VCaP (cell line): ENCODE measurements at regions not wholly inside any gene's neighbourhood (a gene's known extent, or its start where the extent isn't known, plus 50 kb on each side); places are given as distances from the start of the nearest gene placed in this dataset.

Experiments used
- H3K27ac ChIP-seq: fragments of 450-650 bp; 2 replicates; pipeline ENCODE4 v1.5.1; 2017
- TF ChIP-seq, protein P1 (sequence below): fragments of 450-650 bp; conservative IDR thresholded peaks from 2 replicates; pipeline ENCODE4 v1.5.1; 2017; ENCODE audit warnings: mild to moderate bottlenecking, moderate library complexity

DNA sequence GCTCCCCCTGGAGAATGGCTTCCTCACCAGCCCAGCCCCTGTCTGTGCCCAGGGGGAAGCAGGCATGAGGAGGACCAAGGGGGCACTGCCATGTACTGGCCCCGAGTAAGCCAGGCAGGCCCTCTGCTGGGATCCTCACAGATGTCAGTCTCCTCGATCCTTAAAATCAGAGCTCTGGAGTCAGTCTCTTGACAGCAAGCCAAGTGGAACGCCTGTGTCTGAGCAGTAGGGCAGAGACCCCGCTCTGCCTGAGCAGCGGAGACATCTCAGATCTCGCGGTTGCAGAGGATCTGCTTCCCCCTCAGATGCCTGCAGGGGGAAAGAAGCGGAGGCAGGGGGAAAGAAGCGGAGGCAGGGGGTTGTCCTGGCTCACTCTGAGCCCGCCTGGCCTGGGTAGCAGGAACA, 92.6 kb downstream of the SNX5 start:
- TF ChIP-seq, protein P1, sequence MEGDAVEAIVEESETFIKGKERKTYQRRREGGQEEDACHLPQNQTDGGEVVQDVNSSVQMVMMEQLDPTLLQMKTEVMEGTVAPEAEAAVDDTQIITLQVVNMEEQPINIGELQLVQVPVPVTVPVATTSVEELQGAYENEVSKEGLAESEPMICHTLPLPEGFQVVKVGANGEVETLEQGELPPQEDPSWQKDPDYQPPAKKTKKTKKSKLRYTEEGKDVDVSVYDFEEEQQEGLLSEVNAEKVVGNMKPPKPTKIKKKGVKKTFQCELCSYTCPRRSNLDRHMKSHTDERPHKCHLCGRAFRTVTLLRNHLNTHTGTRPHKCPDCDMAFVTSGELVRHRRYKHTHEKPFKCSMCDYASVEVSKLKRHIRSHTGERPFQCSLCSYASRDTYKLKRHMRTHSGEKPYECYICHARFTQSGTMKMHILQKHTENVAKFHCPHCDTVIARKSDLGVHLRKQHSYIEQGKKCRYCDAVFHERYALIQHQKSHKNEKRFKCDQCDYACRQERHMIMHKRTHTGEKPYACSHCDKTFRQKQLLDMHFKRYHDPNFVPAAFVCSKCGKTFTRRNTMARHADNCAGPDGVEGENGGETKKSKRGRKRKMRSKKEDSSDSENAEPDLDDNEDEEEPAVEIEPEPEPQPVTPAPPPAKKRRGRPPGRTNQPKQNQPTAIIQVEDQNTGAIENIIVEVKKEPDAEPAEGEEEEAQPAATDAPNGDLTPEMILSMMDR = no peak
- peak overlapping the region; percentile 87 for H3K27ac ChIP-seq

DNA sequence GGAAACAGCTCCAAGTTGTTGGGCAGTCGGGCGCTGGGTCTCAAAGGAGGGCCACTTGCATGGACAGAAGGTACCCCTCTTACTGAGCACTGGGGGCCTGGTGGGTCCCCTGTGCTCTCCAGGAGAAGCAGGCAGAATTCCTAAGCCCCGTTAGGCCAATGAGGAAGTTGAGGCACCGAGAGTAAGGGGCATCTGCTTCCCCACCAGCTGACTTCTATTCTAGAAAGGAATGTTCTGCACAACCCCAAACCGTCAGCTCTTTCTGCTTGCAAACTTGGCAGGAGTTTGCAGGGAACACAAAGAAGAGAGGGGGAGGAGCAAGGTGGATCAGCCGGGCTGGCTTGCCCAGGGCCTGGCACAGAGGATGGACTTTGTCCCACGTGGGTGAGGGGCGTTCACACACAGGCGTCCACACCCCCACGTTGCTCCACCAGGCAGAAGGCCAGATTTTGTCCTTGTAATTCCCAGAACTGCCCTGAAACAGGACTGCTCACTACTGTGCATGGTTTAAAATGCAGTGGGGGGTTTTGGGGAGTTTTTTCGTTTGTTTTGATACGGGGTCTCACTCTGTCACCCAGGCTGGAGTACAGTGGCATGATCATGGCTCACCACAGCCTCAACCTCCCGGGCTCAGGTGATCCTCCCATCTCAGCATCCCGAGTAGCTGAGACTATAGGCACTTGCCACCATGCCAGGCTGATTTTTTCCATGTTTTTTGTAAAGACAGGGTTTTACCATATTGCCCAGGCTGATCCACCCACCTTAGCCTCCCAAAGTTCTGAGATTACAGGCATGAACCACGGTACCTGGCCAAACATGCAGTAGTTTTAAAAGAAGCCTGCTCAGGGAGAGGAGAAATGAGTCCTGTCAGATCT, 93.3 kb downstream of the SNX5 start:
- TF ChIP-seq, protein P1 = no peak
- H3K27ac ChIP-seq = peak overlapping the region; percentile 87

DNA sequence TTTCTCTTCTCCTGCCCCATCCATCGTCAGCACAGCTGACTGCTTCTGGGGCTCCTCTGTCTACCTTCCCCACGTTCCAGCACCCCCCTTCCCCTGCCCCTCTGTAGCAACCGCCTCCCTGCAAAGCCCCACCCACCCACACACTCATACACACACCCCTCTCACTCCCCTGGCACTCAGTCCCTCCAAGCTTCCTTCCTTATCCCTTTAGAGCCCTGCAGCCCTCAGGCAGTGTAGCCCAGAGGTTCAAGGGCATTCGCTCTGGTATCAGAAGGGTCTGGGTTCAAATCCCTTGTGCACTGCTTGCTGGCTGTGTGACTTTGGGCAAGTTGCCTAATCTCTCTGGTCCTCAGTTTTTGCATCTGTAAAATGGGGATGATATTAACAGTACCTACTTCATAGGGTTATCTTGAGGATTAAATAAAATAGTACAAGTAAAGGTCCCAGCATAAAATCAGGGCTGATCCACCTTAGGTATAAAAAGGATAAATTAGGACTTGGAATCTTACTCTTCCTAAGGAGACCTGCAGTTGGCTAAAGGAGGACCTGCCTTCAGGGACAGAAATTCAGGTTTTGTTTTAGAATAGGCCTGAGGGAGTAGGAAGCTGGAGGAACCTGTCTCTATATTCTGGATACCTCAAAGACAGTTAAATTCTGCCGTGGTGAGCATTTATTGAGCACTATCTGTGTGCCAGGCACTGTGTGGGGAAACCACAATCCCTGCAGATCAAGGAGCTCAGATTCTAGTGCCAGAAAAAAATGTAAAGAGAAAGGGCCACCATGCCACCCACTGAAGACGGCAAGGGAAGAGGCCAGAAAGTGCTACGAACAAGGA, 94.1 kb downstream of the SNX5 start:
- TF ChIP-seq, protein P1 = no peak
- H3K27ac ChIP-seq = peak overlapping the region; percentile 87

DNA sequence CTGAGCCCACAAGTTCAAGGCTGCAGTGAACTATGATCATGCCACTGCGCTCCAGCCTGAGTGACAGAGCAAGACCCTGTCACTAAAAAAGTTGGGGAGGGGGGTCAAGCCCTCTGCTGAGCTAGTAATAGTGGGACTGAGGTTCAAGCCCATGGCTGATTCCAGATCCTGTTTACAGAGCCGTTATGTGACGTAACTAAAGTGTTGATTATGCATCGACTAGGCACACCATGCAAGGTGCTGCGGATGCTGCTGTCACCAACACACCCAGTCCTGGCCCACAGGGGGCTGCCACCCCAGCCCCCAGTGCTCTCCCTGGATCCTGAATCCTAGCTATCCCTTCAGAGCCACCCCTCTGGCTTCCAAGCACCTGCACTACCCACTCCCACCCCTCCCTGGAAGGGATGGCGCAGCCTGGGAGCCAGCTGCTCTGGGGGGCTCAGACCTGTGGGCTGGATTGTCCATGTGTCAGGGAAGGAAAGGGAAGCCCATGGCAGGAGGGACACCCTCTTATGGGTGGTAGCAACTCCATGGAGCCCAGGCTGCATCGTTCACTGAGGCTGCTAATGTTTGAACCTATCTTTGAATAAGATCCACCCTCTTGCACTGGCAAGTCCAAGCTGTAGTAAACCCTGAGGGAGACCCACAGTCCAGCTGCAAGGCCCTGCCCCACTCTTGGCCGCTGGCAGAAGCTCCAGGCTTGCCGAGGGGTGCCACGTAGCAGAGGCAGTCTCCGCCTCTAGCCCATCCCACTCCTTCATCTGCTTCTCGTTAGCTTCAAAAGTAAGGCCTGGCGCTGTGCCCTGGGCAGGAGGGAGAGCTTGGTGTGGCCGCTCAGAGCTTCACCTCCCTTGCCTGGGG, 95.0 kb downstream of the SNX5 start:
- peak overlapping the region; percentile 87 for H3K27ac ChIP-seq
- TF ChIP-seq, protein P1 = no peak

DNA sequence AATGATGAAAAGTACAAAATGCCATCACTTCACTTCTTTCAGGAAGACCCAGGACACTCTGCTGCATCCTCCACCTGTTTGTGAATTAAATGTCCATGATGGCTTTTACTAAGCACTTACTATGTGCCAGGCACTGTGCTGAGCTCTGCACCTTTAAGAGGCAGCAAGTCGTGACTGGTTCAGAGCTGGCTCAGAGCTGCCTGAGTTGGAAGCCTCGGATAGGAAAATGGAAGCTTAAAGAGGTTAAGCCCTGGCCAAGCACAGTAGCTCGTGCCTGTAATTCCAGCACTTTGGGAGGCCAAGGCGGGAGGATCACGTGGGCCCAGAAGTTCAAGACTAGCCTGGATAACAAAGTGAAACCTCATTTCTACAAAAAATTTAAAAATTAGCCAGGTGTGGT, 95.6 kb downstream of the SNX5 start:
- no peak overlapping the region; the same call in 1 of the 2 replicates for H3K27ac ChIP-seq
- TF ChIP-seq, protein P1 = no peak

DNA sequence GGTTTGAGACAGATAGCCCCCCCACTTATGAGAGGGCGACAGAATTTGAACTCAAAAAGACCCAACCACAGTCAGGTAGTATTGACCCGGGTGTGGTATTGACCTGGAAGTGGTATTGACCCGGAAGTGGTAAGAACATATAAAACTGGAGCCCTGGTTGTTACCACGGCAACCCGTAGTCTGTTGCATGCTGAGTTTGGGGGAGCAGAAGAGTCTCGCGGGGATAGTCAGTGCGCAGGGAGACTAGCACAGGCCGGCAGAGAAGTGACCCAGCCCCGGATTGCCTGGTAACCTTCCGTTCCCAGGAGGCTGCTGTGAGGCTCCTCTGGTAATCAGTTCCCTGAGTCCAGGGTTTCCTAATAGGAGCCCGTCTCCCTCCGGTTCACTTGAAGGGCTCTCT, 96.2 kb downstream of the SNX5 start:
- TF ChIP-seq, protein P1 = no peak
- H3K27ac ChIP-seq = no peak overlapping the region
